GM19239 (cell line): ENCODE measurements at regions not wholly inside any gene's neighbourhood (a gene's known extent, or its start where the extent isn't known, plus 50 kb on each side); places are given as distances from the start of the nearest gene placed in this dataset.

ENCODE experiments used
- DNase-seq: peaks from one replicate; pipeline ENCODE4 v3.0.0; 2011; ENCODE audit warnings: low spot score; ENCODE audit not compliant: insufficient read length
- FAIRE-seq: peaks from 2 replicates; lab custom pipeline; 2011; peaks lifted over from hg19 to GRCh38; lab: Jason Lieb, UNC

DNA sequence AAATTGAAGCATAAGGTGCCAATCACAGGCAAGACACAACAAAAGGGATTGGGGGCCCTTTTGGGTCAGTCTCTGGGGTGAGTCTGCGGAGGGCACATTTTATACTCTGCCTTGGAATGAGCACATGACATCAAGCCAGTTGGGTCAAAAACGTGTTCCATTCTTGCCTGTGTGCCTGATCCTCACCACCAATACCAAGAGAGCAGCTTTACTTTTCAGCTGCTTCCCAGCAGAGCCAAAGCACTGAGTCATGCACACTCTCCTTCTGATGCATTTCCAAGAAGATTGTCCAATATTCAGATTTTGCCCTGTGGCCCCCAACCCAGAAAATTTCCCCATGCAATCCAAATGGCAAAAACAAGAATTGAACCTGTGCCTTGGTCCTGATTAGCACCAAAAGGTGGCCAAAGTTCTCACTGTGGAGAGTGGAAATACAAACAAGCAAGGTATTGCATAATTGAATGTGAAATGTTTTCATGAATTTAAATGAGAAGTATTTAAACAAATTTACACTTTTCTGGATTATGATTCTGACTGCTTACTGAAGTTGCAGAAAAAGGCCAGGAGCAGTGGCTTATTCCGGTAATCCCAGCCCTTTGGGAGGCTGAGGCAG, 217.8 kb upstream of the SOX9 start:
- FAIRE-seq, result no peak
- no peak for DNase-seq

DNA sequence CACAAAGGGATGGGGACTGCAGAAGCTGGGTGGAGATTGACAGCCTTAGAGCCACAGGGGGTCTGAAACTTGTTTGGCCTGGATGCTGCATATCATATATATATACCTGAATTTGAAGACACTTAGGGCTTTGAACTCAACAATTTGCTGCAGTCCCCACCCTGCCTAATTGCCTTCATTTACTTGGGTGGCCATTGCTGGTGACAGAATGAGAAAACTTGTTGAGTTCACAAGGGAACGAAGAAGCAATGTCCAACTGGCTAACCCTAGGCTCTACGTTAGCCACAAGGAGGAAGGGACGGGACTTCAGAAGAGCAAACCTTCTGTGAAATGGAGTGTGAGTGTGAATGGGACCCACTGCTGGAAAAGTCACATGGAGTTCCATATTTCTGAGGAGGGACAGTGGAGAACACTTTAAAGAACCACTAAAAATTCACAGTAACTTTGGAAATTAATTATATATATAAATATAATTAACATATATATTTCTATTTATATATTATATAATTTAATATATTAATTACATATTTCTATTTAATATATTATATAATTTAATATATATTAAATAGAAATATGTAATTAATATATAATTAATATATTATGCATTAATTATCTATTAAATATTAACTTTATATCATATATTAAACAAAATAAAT, 215.3 kb upstream of the SOX9 start:
- FAIRE-seq (no peak), DNase-seq (no peak)

DNA sequence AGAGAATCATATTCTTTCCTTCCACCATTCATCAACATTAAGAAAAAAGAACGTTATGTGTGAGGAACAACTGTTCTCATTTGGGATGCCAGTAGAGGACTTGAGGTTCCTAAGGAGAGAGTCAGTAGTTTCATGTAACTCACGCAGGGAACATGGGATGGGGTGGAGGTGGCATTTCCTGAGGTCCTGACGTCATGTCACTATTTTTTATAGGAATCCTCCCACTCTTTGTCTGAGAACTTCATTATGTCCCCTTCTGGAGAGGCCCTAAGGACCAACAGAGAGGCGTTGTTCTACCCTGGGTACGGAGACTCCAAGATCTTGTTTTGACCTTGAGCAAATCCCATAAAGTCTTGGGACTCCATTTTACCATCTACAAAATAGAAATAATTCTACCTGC, 211.7 kb upstream of the SOX9 start:
- no peak for FAIRE-seq
- DNase-seq, result no peak

DNA sequence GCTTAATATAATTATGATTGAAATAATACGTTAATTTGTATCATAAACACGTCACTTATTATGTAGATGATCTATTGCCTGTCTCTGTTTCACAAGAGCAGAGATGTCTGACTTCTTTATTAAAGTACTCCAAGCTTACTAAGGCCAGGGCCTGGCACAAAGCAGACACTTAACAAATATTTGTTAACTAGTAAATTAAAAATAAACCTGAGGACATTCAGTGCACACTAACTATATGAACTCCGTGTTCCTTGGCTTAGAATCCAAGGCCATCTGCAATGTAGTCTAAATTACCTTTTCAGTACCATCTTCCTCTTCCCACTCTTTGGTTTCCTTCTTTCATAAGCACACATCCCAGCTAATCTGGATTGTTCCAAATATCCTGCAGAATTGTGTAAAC, 210.8 kb upstream of the SOX9 start:
- DNase-seq, result no peak
- FAIRE-seq, result no peak

DNA sequence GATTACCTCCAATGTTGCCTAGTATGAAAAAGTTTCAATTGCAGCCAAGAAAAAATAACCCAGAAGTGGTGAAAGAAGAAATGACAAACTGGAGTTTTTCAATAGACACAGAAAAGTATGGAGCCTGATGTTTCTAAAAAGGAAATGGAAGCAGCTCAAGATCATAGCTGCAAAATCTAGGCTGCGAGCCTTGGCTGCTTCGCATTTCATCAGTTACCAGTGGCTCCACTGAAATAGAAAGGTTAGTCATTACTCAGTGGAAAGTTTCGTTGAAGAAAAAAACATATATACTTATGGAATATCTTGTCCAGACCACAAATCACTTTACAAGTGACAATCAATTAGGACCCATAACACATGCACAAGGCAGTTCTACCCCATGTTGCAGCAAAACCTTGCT, 206.8 kb upstream of the SOX9 start:
- no peak for DNase-seq
- FAIRE-seq, result no peak

DNA sequence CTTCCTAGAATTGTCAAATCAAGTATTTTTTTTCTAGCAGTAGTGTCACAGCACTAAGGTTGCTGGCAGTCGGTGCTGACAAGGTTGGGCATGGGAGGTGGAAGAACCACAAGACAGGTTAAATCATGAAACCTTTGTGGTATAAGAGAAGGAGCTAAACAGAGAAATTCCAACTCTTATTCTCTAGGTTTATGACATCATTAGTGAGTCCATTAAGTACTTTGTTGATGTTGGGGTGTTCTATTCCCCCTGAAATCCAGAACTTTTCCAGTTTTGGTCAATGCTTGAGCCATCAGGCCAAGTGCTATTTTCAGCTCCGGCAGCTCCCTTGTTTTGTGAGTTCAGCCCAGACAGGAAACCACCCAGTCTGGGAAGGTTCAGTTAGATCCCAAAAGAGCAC, 206.0 kb upstream of the SOX9 start:
- DNase-seq, result no peak
- no peak for FAIRE-seq

DNA sequence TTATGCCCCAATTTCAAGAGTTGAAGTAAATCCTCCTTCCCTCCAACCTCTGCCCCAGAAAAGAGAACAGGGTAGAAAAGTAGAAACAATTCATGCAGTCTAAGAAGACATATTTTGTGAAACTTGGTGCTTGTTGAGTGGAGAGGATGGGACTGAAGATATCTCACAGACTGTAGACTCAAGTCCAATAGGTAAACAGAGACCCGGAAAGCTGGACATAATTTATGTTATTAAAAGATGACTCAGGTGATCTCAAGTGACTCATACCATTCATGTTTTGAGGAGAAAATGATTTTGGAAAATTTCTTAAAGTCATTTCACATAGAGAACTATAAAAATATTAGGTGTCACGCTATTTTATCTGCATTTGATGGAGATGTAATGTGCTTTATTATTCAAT, 203.1 kb upstream of the SOX9 start:
- FAIRE-seq, result no peak

DNA sequence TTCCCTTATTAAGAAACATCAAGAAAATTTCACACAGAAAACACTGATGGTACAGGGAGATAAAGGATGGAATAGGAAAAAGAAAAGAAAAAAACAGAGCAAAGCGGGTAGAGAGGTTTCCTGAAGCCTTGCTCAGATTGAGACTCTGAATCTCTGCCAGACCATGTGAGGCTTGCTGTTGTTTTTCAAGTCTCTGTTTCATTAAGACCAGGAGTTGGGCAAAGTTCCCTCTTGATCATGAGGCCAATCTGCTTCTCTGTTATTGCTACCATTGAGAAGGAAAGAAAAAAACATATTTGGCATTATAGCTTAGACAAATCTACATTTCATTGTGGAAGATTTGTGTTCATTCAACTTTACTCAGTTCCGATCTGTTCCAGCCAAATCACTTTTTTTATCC, 201.6 kb upstream of the SOX9 start:
- no peak for DNase-seq
- no peak for FAIRE-seq

More for the DNA sequence above, 203.1 kb upstream of the SOX9 start:
- no peak for DNase-seq

DNA sequence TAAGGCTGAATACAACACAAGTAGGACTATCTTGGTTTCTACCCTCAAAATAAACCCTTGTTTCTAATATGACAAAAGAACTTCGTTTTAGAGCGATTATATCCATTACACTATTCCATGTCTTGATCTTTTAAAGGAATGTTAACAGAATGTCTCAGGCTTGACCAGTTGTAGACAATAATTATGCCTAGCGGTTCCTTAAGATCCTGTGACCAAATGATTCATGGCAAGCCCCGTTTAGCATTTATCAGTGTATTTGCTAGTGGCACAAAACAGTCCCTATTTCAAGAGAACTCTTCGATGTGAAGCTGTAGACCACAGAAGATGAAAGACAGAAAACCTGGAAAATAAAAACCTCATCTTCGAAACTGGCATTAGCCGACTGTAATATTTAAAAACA, 200.9 kb upstream of the SOX9 start:
- no peak for FAIRE-seq

DNA sequence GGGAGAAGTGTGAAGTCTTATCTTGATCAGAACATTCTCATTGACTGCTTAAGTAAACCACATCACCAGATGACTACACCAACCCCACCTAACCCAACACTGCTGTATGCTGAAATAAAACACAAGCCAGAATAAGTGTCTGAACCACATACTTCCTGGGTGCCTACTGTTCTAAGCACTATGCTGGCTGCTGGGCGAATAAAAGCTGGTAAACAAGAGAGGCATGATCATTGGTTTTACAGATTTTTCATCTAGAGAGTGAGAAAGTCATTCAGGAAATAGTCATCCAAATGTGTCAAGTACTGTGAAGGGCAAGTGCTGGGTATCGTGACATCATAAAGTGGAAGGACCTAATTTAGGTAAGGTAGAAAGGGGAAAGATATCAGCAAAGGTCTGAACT, 199.0 kb upstream of the SOX9 start:
- DNase-seq, result no peak
- FAIRE-seq, result no peak

More for the DNA sequence above, 200.9 kb upstream of the SOX9 start:
- DNase-seq, result no peak

DNA sequence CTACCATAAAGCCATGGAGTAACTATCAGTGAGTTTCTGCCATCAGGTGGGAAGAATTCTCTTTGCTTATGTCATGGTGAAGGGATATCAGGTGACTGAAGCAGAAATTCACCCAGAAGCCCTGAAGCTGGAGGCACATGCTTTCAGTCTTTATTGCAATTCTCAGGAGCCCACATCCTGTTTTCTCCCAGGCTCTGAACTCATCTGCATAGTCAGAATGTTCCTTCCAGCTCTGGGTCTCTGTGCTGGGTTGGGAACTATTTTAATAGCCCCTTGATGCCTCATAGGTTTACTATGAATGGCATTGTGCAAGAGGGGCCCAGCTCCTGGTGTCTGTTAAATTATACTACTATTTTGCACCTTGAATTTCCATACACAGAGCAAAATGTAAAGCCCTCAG, 198.4 kb upstream of the SOX9 start:
- no peak for FAIRE-seq
- DNase-seq, result no peak

DNA sequence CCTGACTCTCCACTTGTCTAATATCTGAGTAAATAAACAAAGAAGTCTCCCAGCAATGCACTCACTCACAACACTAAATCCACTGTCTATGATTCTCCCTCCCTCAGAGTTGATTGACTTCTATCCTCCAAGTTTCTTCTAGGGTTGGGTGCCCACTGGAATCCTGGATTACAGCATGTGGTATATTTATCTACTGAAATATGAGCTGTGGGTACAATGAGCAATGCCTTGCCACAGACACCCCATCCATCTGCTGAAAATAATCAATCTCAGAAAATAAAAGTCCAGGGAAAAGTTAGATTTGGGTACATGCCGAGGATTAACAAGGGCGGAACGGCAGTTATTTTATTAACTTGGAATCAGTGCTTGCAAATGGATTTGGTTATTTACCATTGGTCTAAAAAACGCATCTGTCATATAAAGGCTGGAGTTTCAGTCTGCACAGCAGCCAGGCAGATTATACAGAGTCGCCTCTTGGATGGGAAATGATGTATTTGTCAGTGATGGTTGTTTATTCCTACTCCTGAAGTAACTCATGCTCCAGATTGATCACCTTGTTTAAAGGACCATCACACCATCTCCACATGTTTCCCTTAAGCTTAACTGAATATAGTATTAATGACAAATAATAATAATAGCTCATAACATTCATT, 193.9 kb upstream of the SOX9 start:
- no peak for FAIRE-seq
- no peak for DNase-seq

DNA sequence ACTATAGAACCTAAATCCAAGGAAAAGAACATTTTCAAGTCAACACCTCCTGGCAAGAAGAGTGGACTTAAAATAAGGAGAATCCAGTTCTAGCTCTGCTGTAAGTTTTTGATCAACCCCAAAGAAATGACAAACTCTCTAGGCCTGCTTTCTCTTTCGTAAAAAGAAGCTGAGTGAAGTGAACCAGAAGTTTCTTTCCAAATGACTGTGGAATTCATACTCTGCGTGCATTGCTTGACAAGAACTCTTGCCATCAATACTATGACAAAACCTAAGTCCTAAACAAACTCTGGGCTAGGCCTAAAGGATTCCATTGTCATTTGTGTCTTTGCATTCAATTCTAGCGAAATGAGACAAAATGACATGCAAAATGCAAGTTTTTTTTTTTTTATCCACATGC, 187.5 kb upstream of the SOX9 start:
- no peak for DNase-seq
- no peak for FAIRE-seq

DNA sequence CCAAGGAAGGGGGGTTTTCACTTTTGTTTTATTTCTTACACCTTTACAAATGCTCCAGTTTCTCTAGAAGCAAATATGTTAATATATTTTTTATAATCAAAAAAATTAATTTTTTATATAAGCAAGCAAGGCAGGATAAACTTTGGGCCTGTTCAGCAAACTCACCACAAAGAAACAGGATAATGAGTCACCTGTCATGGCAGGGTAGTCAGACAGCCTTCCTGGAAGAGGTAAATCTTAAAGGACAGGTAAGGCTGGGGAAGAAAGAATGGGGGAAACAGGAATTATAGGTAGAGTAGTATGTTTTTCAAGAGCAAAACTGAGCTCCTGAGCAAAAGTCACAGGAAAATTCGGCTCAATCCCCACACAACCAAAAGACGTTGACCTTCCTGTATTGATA, 186.3 kb upstream of the SOX9 start:
- no peak for FAIRE-seq
- no peak for DNase-seq

DNA sequence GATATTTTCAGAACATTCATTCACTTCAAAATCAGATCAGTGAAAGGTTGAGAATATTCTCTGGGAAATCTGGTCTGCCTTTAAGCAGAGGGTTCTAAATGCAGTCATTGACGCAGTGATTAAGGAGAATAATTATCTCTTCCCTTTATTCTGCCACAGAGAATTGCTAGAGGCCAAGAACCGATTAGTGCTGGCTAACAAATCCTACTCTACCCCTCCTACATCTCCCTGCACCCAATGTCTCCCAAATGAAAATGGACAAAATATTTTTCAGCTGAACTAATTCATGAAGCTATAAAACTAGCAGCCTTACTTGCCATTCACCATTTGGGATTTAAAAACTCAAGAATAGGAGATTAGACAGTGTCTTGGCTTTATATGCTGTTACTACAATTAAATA, 185.5 kb upstream of the SOX9 start:
- no peak for DNase-seq
- FAIRE-seq, result no peak

DNA sequence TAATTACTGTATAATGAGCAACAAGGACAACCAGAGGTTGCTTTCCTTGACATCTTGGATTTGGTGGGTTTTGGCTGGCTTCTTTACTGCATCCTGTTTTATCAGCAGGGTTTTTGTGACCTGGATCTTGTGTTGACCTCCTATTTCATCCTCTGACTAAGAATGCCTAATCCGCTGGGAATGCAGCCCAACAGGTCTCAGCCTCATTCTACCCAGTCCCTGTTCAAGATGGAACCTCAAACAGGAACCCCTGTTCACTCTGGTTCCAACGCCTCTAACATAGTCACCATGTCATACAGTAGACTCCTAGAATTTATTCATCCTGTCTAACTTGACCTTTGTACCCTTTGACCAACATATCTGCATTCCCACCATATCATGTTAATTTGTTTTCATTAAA, 183.8 kb upstream of the SOX9 start:
- DNase-seq, result no peak

DNA sequence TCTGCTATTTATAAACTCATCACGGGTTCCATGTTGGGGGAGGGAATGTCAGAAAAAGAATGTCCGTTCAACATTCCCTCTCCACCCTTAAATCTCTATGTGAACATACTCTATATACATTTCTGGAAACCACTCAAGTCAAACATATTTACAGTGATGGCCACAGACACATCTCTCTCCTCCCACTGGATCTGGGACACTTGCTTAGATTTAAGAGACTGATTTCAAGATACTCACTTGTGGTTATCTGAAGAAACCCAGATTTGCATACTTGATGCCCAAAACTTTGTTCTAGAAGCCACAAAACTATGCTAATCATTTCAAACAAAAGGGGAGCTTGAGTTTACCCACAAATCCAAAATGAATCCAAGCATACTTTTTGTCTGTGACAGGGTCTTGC, 182.9 kb upstream of the SOX9 start:
- no peak for DNase-seq
- no peak for FAIRE-seq

More for the DNA sequence above, 183.8 kb upstream of the SOX9 start:
- no peak for FAIRE-seq

DNA sequence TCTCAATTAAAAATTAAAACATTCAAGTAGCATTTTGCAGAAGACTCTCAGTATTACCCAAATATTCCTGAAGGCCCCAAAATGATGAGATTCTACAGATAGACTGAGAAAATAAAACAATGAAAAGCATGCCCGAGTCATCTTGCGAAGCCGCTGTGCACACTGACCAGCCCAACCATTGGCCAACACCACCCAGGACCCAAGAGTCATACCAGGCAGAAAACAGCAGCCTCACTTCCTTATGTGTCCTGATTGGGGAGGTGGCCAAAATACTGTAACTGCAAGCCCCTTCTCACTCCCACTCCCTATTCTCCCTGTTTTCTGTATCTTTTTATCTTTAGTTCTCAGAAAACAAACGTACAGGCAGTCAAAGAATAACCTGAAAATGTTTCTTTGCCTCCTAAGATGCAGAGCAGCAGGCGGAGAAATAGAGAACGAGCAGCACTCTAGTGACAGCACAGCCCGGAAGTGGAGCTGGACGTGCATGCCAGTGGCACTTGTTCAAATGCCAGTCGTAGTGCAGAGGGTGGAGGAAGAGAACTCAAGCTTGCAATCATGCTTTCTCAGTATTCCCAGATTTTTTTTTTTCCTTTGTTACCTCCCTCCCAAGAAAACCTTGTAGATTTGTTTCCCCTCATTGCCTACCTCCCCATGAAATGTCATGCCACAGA, 182.3 kb upstream of the SOX9 start:
- DNase-seq, result no peak
- FAIRE-seq, result no peak

DNA sequence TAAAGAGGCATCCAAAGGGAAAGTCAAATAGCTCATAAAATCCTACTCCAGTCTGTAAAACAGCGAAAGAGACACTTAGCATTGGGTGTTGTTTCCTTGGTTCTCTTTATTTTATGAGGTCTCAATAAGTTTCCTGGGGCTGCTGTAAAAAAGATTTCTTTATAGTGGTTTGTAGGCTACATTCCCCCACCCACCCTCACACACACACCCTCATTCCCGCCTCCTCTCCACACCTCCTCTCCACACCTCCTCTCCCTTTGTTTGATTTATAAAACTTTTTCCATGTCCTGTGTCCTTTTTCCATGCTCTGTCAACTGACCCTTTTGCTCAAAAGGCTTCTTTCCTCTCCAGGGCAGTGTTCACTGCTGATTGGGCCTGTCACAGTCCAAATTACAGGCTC, 178.9 kb upstream of the SOX9 start:
- FAIRE-seq (no peak), DNase-seq (no peak)

DNA sequence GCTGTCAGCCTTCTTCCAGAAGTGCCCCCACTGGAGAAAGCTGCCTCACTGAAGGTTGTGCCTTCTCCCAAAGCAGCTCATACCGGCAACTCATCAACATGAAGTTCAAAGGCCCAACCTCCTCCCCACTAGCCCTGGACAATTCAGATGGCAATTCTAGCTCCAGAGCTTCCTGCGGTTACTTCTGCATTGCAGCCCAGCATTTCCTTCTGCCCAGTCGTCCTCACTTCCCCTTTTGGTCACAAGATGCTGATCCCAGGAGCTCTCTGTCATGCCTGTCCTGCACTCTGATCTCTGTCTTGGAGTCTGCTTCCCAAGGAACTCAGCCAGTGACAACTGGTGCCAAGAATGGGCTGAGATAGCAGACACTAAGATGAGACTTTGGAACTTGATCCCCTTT, 178.2 kb upstream of the SOX9 start:
- no peak for DNase-seq
- FAIRE-seq, result no peak

DNA sequence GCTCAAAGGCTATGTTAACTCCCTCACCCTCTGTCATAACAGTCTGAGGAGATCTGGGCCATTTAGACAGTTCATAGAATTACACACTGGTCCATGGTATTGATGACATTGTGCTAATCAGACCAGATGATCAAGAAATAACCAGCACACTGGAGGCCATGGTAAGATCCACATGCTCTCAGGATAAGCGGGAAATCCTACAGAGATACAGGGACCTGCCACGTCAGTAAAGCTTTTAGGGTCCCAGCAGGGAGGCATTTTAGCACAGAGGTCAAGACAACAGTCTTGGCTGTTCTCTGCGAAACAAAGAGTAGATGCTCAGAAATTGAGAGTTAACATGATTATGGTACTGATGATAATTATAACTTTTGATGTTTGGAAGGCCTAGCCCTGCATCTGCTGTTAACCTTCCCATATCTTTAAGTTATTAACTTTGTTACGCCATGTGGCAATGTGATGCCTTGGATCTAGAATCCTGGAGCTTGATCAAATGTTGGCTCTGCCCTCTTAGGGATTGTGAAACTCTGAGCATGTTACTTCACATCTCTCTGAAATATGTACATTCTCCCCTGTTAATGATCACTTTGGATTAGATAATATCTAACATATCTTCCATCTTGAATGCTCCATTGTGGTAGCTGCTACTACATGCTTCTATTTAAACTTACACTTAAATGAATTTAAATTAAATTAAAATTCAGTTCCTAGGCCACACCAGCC, 172.0 kb upstream of the SOX9 start:
- no peak for FAIRE-seq
- DNase-seq, result no peak
